CD14-positive monocyte (primary cell): ENCODE measurements at regions not wholly inside any gene's neighbourhood (a gene's known extent, or its start where the extent isn't known, plus 50 kb on each side); places are given as distances from the start of the nearest gene placed in this dataset.

Source experiments
- DNase-seq, 3 donors: peaks; one replicate each; pipeline ENCODE4 v3.0.0-alpha.2; 2011 to 2022
- H2AFZ ChIP-seq: 2 replicates; pipeline ENCODE4 v1.6.0; 2012; ENCODE audit warnings: mild to moderate bottlenecking, low read depth, low read length, inconsistent platforms; ENCODE audit not compliant: insufficient read depth, poor library complexity, severe bottlenecking
- H3K27ac ChIP-seq, 2 donors: 1 replicate in 1 of 2; 2 replicates in 1 of 2; pipeline ENCODE4 v1.5.1; 2012 to 2013; ENCODE audit warnings: low read length in 2 of 2, control low read depth in 1 of 2, inconsistent platforms in 1 of 2, low read depth in 1 of 2, mild to moderate bottlenecking in 1 of 2
- H3K27me3 ChIP-seq, 2 donors: one replicate each; pipeline versions ENCODE4 v1.6.0 to v1.6.1; 2011 to 2013; ENCODE audit warnings: low read length in 2 of 2; ENCODE audit not compliant: control insufficient read depth in 2 of 2, insufficient read depth in 2 of 2
- H3K36me3 ChIP-seq, 2 donors: replicated peaks in 1 of 2; 1 replicate in 1 of 2; 2 replicates in 1 of 2; pipeline versions ENCODE4 v1.5.1 to v1.6.1; 2012 to 2013; ENCODE audit warnings: low read length in 2 of 2, control low read depth in 1 of 2, inconsistent platforms in 1 of 2, mild to moderate bottlenecking in 1 of 2; ENCODE audit not compliant: insufficient read depth in 2 of 2, control insufficient read depth in 1 of 2
- H3K4me1 ChIP-seq, 2 donors: 1 replicate in 1 of 2; 2 replicates in 1 of 2; pipeline versions ENCODE4 v1.5.1 to v1.6.1; 2012 to 2013; ENCODE audit warnings: low read length in 2 of 2, control low read depth in 1 of 2, inconsistent platforms in 1 of 2, mild to moderate bottlenecking in 1 of 2, moderate library complexity in 1 of 2; ENCODE audit not compliant: insufficient read depth in 2 of 2, control insufficient read depth in 1 of 2
- H3K4me2 ChIP-seq: replicated peaks from 2 replicates; pipeline ENCODE3; 2012; ENCODE audit warnings: low read length, moderate library complexity, mild to moderate bottlenecking; ENCODE audit not compliant: poor library complexity, severe bottlenecking; ENCODE audit errors: extremely low read depth
- H3K4me3 ChIP-seq, 3 experiments: fragments of 200-600 bp in 1 of 3; sonication (generic) in 1 of 3; replicated peaks in 1 of 3; 1 replicate in 2 of 3; 2 replicates in 1 of 3; pipeline ENCODE4 v1.5.1; 2011 to 2013; ENCODE audit warnings: low read length in 3 of 3, mild to moderate bottlenecking in 3 of 3, control low read depth in 2 of 3, low read depth in 2 of 3, inconsistent platforms in 1 of 3, moderate library complexity in 1 of 3
- H3K79me2 ChIP-seq: 2 replicates; pipeline ENCODE4 v1.6.0; 2012; ENCODE audit warnings: mild to moderate bottlenecking, control low read depth, inconsistent platforms, low read length, moderate library complexity; ENCODE audit not compliant: insufficient read depth
- H3K9ac ChIP-seq: 2 replicates; pipeline ENCODE4 v1.6.0; 2017; ENCODE audit warnings: low read length, mild to moderate bottlenecking; ENCODE audit not compliant: insufficient read depth, poor library complexity, severe bottlenecking
- H3K9me3 ChIP-seq, 2 donors: replicated peaks in 1 of 2; 1 replicate in 1 of 2; 2 replicates in 1 of 2; pipeline versions ENCODE4 v1.5.1 to v1.6.1; 2012 to 2013; ENCODE audit warnings: low read length in 2 of 2, control low read depth in 1 of 2; ENCODE audit not compliant: control insufficient read depth in 1 of 2, insufficient read depth in 1 of 2
- H4K20me1 ChIP-seq: 2 replicates; pipeline ENCODE4 v1.6.0; 2012; ENCODE audit warnings: mild to moderate bottlenecking, low read length, control low read depth, moderate library complexity; ENCODE audit not compliant: insufficient read depth
- H3K27ac Mint-ChIP-seq, 7 donors: one replicate each; pipeline ENCODE4 v1.8.0; 2020; ENCODE audit warnings: mild to moderate bottlenecking in 7 of 7, mixed read lengths in 7 of 7, moderate library complexity in 6 of 7, inconsistent platforms in 2 of 7
- H3K27me3 Mint-ChIP-seq, 3 donors: one replicate each; pipeline ENCODE4 v1.8.0; 2021 to 2022; ENCODE audit warnings: low read depth in 3 of 3, mild to moderate bottlenecking in 3 of 3, mixed read lengths in 3 of 3, moderate library complexity in 3 of 3, inconsistent platforms in 1 of 3
- H3K36me3 Mint-ChIP-seq, 2 donors: one replicate each; pipeline ENCODE4 v1.8.0; 2020; ENCODE audit warnings: mixed read lengths in 2 of 2, inconsistent platforms in 1 of 2, mild to moderate bottlenecking in 1 of 2
- H3K4me1 Mint-ChIP-seq: one replicate; pipeline ENCODE4 v1.8.0; 2020; ENCODE audit warnings: mild to moderate bottlenecking, mixed read lengths
- H3K4me3 Mint-ChIP-seq, 2 donors: one replicate each; pipeline ENCODE4 v1.8.0; 2020; ENCODE audit warnings: mild to moderate bottlenecking in 2 of 2, mixed read lengths in 2 of 2, moderate library complexity in 1 of 2
- H3K9me3 Mint-ChIP-seq, 7 donors: one replicate each; pipeline ENCODE4 v1.8.0; 2020 to 2022; ENCODE audit warnings: mixed read lengths in 7 of 7, mild to moderate bottlenecking in 6 of 7, moderate library complexity in 6 of 7, inconsistent platforms in 2 of 7
- WGBS: methylation state at CpG from one replicate; pipeline ENCODE4 v1.1.5; 2013; ENCODE audit warnings: missing lambda C conversion rate; ENCODE audit not compliant: insufficient coverage; 5-methylcytosine and 5-hydroxymethylcytosine counted together
- intact Hi-C, 2 donors: fragments of 100-400 bp; cut with micrococcal nuclease; formaldehyde crosslinking; loops; one replicate each; pipeline versions ENCODE4 v1.15.0 to v1.15.1; 2023
- TF ChIP-seq, protein P1 (sequence below): fragments of 200-600 bp; IDR thresholded peaks from one replicate; pipeline ENCODE4 v1.8.0; 2022; ENCODE audit warnings: antibody characterized with exemption, mild to moderate bottlenecking

DNA sequence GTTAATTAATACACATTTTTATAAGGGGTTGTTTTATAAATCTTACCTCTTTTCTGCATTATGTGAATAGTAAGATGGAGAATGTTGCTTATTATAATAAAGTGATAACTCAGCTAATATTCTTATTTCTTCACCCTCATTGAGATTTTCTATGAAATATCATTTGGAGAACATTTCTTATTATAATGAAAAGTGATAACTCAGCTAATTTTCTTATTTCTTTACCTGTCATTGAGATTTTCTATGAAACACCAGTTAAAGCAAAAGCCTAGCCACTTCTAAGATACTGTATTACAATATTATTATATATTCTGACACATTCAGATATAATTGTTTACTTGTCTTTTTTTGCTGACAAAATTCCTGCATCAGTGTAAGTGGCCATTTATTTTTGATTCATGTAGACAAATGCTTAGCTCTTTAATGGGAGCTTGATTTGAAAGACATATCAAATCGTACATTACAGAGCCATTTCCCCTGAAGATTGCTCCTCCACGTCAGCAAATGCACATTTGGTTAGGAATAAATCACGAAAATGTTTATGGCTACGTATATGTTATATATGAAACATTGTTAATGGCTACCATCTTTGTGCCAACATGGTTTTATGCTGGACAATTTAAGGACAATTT lies 427.5 kb downstream of the CHL1 start:
- intact Hi-C loops = no loop called here
- WGBS = no CpG with 5 or more reads among the region's 4 CpGs
- Histone ChIP-seq H3K4me2 (no peak overlapping the region), H3K4me1 (no peaks in the 10 kb centered on the region), H4K20me1 (no peaks in the 10 kb centered on the region), H3K36me3 (no peaks in the 10 kb centered on the region), H3K79me2 (no peaks in the 10 kb centered on the region), H3K9ac (no peak overlapping the region), H2AFZ (no peak overlapping the region), H3K4me3 (no peak overlapping the region), H3K27me3 (no peaks in the 10 kb centered on the region), H3K27ac (no peak overlapping the region), H3K9me3 (no peaks in the 10 kb centered on the region)
- Mint-ChIP-seq H3K4me1 (no peaks in the 10 kb centered on the region), H3K9me3 (peaks cover 0 to 2% (median 0%) of the 10 kb centered on the region in 7 donors), H3K36me3 (no peaks in the 10 kb centered on the region), H3K4me3 (no peak overlapping the region), H3K27ac (no peak overlapping the region), H3K27me3 (peaks cover 0 to 2% (median 0%) of the 10 kb centered on the region in 3 donors)
- no peak for DNase-seq
- TF ChIP-seq, protein P1, sequence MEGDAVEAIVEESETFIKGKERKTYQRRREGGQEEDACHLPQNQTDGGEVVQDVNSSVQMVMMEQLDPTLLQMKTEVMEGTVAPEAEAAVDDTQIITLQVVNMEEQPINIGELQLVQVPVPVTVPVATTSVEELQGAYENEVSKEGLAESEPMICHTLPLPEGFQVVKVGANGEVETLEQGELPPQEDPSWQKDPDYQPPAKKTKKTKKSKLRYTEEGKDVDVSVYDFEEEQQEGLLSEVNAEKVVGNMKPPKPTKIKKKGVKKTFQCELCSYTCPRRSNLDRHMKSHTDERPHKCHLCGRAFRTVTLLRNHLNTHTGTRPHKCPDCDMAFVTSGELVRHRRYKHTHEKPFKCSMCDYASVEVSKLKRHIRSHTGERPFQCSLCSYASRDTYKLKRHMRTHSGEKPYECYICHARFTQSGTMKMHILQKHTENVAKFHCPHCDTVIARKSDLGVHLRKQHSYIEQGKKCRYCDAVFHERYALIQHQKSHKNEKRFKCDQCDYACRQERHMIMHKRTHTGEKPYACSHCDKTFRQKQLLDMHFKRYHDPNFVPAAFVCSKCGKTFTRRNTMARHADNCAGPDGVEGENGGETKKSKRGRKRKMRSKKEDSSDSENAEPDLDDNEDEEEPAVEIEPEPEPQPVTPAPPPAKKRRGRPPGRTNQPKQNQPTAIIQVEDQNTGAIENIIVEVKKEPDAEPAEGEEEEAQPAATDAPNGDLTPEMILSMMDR = no peak

DNA sequence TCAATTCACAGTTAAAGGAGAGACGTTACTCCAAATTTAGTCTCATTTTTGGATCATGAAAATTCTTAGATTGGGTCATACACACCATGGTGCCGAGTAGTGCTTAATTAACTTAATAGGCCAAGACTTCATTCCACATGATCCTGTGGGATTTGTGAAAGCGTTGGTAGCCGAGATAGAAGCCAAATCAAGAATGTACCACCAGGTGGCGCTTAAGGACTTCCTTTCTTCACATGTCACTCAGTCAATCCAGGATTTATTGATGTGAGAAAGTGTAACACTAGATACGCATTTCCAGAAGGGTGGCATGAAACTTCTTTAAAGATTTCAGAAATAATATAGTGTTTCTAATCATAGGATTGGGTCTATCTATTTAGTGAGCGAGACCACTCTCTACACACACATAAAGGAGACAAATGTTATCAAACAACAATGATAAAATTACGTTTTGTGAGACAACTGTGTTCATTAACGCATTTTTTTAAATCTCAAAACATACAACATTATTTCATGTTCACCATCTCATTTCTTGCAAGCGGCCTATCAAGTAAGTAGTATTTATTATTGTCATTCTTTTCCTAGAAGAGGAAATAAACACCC lies 436.1 kb downstream of the CHL1 start:
- no peak for DNase-seq
- H3K79me2 ChIP-seq = no peaks in the 10 kb centered on the region
- no peaks in the 10 kb centered on the region for H3K4me1 ChIP-seq
- no peak overlapping the region for H2AFZ ChIP-seq
- WGBS = no CpG with 5 or more reads among the region's 10 CpGs
- intact Hi-C loops = no loop called here
- no peak overlapping the region for H3K27ac ChIP-seq
- Mint-ChIP-seq H3K9me3 (no peaks in the 10 kb centered on the region), H3K36me3 (no peaks in the 10 kb centered on the region), H3K27ac (no peak overlapping the region), H3K27me3 (peaks cover 0 to 2% (median 0%) of the 10 kb centered on the region in 3 donors), H3K4me1 (no peaks in the 10 kb centered on the region), H3K4me3 (no peak overlapping the region)
- no peak overlapping the region for H3K4me2 ChIP-seq
- no peaks in the 10 kb centered on the region for H4K20me1 ChIP-seq
- TF ChIP-seq, protein P1 = peak; percentile 52
- H3K9ac ChIP-seq = no peak overlapping the region
- H3K9me3 ChIP-seq = no peaks in the 10 kb centered on the region
- H3K27me3 ChIP-seq = no peaks in the 10 kb centered on the region
- no peaks in the 10 kb centered on the region for H3K36me3 ChIP-seq
- H3K4me3 ChIP-seq = no peak overlapping the region
